ENCODE measurements at regions not wholly inside any gene's neighbourhood (a gene's known extent, or its start where the extent isn't known, plus 50 kb on each side); places are given as distances from the start of the nearest gene placed in this dataset.

- no peak for TF ChIP-seq POLR2AphosphoS5 (IDR thresholded peaks at IDR 0.05; ENCODE audit: insufficient read depth, low read depth, low read length)
- no peak for TF ChIP-seq CTCF (IDR thresholded peaks at IDR 0.05; ENCODE audit: extremely low read depth in 1 of 2, insufficient read depth in 1 of 2, low read depth in 1 of 2, low read length in 2 of 2)
- no peak for TF ChIP-seq MAX (IDR thresholded peaks at IDR 0.05; ENCODE audit: insufficient read depth, insufficient read length)
Observed at GRCh38 chr1:241422470-241422869, 65.5 kb upstream of the RGS7 start.
